Breast epithelium (tissue), 4 donors: ENCODE measurements at regions not wholly inside any gene's neighbourhood (a gene's known extent, or its start where the extent isn't known, plus 50 kb on each side); places are given as distances from the start of the nearest gene placed in this dataset.

Experiments used
- DNase-seq, 2 donors: peaks; one replicate each; pipeline ENCODE4 v3.0.0-alpha.2; 2019; ENCODE audit warnings: low spot score in 2 of 2
- H3K27ac ChIP-seq, 2 donors: fragments of 200-600 bp; sonication (generic) in 1 of 2; one replicate each; pipeline ENCODE4 v1.5.1; 2016 to 2019; ENCODE audit warnings: mild to moderate bottlenecking in 1 of 2
- H3K27me3 ChIP-seq, 2 donors: fragments of 200-600 bp; sonication (generic) in 1 of 2; one replicate each; pipeline versions ENCODE4 v1.5.1 to v1.6.0; 2017 to 2019; ENCODE audit warnings: control low read depth in 1 of 2, mild to moderate bottlenecking in 1 of 2
- H3K36me3 ChIP-seq: fragments of 200-600 bp; one replicate; pipeline ENCODE4 v1.5.1; 2019
- H3K4me1 ChIP-seq, 2 donors: fragments of 200-600 bp; sonication (generic); one replicate each; pipeline ENCODE4 v1.5.1; 2016 to 2019; ENCODE audit warnings: control low read depth in 1 of 2
- H3K4me3 ChIP-seq, 3 donors: fragments of 200-600 bp; sonication (generic); 1 replicate in 2 of 3; 2 replicates in 1 of 3; pipeline ENCODE4 v1.5.1; 2016 to 2019; ENCODE audit warnings: mild to moderate bottlenecking in 3 of 3, moderate library complexity in 2 of 3
- H3K9me3 ChIP-seq, 2 donors: fragments of 200-600 bp; sonication (generic) in 1 of 2; one replicate each; pipeline ENCODE4 v1.5.1; 2016 to 2019; ENCODE audit warnings: control low read depth in 1 of 2
- CTCF ChIP-seq, 3 donors: fragments of 450-650 bp; IDR thresholded peaks; one replicate each; pipeline ENCODE4 v1.5.1; 2016 to 2017; ENCODE audit warnings: antibody characterized with exemption in 3 of 3, mild to moderate bottlenecking in 3 of 3, moderate library complexity in 3 of 3
- POLR2A ChIP-seq: fragments of 450-650 bp; IDR thresholded peaks from one replicate; pipeline ENCODE4 v1.6.1; 2016; ENCODE audit warnings: antibody characterized with exemption, mild to moderate bottlenecking, moderate library complexity
- POLR2AphosphoS5 ChIP-seq, 3 donors: sonication (generic); formaldehyde crosslinking; IDR thresholded peaks; one replicate each; pipeline ENCODE4 v1.6.1; 2017; ENCODE audit warnings: antibody characterized with exemption in 3 of 3
- intact Hi-C: fragments of 100-400 bp; cut with DNase I; formaldehyde crosslinking; loops from one replicate; pipeline ENCODE4 v1.15.1; 2023; ENCODE audit warnings: low total_unique reads

GRCh38 chr13:111506621-111507020 lies 186.2 kb downstream of the TEX29 start:
- peak in 1 of 2 donors; percentile 15 for DNase-seq
- Histone ChIP-seq H3K4me3 (no peak overlapping the region), H3K36me3 (no peaks in the 10 kb centered on the region), H3K27me3 (peaks cover 0 to 34% of the 10 kb centered on the region in 2 donors), H3K27ac (no peak overlapping the region), H3K4me1 (no peaks in the 10 kb centered on the region), H3K9me3 (peaks cover 0 to 2% of the 10 kb centered on the region in 2 donors)
- intact Hi-C loops: no loop called here
- no peak for TF ChIP-seq POLR2A
- TF ChIP-seq CTCF (IDR thresholded peaks at IDR 0.05): no peak
- no peak for TF ChIP-seq POLR2AphosphoS5 (IDR thresholded peaks at IDR 0.05)

GRCh38 chr13:111508164-111508870 lies 187.9 kb downstream of the TEX29 start:
- no peaks in the 10 kb centered on the region for H3K36me3 ChIP-seq
- no peak for DNase-seq
- peaks cover 0 to 43% of the 10 kb centered on the region in 2 donors for H3K27me3 ChIP-seq
- no peaks in the 10 kb centered on the region for H3K4me1 ChIP-seq
- no peak for TF ChIP-seq CTCF (IDR thresholded peaks at IDR 0.05)
- no peak for TF ChIP-seq POLR2A
- no peak for TF ChIP-seq POLR2AphosphoS5 (IDR thresholded peaks at IDR 0.05)
- intact Hi-C loops: no loop called here
- no peaks in the 10 kb centered on the region for H3K9me3 ChIP-seq
- H3K4me3 ChIP-seq: no peak overlapping the region
- H3K27ac ChIP-seq: no peak overlapping the region

- intact Hi-C loops: no loop called here
- H3K4me3 ChIP-seq: no peak overlapping the region
- H3K36me3 ChIP-seq: no peaks in the 10 kb centered on the region
- no peaks in the 10 kb centered on the region for H3K4me1 ChIP-seq
- no peaks in the 10 kb centered on the region for H3K9me3 ChIP-seq
- H3K27ac ChIP-seq: no peak overlapping the region
- no peak for TF ChIP-seq POLR2AphosphoS5 (IDR thresholded peaks at IDR 0.05)
- no peak for TF ChIP-seq POLR2A
- no peak for TF ChIP-seq CTCF (IDR thresholded peaks at IDR 0.05)
- no peak for DNase-seq
- peaks cover 0 to 46% of the 10 kb centered on the region in 2 donors for H3K27me3 ChIP-seq
Measured at GRCh38 chr13:111508902-111509509, 188.6 kb downstream of the TEX29 start.

- Histone ChIP-seq H3K27ac (no peak overlapping the region), H3K4me3 (no peak overlapping the region), H3K4me1 (no peaks in the 10 kb centered on the region), H3K9me3 (no peaks in the 10 kb centered on the region), H3K27me3 (peaks cover 0 to 63% of the 10 kb centered on the region in 2 donors), H3K36me3 (no peaks in the 10 kb centered on the region)
- DNase-seq: no peak
- no peak for TF ChIP-seq POLR2A
- TF ChIP-seq CTCF (IDR thresholded peaks at IDR 0.05): no peak
- no peak for TF ChIP-seq POLR2AphosphoS5 (IDR thresholded peaks at IDR 0.05)
- intact Hi-C loops: loop anchor here (5.0 kb wide), 1 partner anchor 758 kb away; no protein-coding TSS in a partner anchor
Measured at GRCh38 chr13:111510502-111511218, 190.2 kb downstream of the TEX29 start.
